ENCODE measurements at regions not wholly inside any gene's neighbourhood (a gene's known extent, or its start where the extent isn't known, plus 50 kb on each side); places are given as distances from the start of the nearest gene placed in this dataset.

DNA sequence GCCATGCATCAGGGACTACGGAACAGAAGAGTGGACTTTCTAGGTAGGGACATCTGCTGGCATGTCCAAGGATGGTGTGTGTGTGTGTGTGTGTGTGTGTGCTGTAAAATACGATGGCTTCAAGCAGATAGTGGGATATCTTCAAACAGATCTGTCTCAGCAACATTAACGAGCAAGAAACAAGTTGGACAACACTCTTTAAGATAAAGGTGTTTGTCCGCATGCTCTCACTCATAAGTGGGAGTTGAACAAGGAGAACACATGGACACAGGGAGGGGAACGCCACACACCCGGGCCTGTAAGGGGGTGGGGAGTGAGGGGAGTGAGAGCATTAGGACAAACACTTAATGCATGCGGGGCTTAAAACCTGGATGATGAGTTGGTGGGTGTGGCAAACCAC lies 89.8 kb upstream of the AKR1E2 start:
- TF ChIP-seq POLR2A (IDR thresholded peaks at IDR 0.05) (no peak), EP300 (IDR thresholded peaks at IDR 0.05; ENCODE audit: low read depth) (no peak)
- TF ChIP-seq, protein P1, sequence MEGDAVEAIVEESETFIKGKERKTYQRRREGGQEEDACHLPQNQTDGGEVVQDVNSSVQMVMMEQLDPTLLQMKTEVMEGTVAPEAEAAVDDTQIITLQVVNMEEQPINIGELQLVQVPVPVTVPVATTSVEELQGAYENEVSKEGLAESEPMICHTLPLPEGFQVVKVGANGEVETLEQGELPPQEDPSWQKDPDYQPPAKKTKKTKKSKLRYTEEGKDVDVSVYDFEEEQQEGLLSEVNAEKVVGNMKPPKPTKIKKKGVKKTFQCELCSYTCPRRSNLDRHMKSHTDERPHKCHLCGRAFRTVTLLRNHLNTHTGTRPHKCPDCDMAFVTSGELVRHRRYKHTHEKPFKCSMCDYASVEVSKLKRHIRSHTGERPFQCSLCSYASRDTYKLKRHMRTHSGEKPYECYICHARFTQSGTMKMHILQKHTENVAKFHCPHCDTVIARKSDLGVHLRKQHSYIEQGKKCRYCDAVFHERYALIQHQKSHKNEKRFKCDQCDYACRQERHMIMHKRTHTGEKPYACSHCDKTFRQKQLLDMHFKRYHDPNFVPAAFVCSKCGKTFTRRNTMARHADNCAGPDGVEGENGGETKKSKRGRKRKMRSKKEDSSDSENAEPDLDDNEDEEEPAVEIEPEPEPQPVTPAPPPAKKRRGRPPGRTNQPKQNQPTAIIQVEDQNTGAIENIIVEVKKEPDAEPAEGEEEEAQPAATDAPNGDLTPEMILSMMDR (IDR thresholded peaks at IDR 0.05) = no peak
